ENCODE measurements at regions not wholly inside any gene's neighbourhood (a gene's known extent, or its start where the extent isn't known, plus 50 kb on each side); places are given as distances from the start of the nearest gene placed in this dataset.

DNA sequence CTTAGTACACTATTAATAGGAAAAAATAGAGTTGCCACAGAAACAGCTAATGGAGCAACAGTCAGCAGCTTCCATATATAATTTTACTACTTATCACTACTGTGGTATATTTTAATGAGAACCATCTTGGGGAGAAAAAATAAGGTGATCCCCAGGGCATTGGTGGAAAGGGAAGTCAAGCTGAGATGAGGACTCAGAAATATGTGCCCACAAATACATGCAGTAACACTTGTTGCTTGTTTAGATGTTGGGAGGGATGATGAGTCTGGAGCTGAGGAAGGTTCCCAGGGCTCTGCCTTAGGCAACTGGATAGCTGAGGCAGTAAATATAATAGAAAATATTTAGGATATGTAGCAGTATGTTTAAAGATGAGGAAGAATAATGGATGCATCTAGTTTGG lies 280.1 kb upstream of the PDE4D start:
- TF ChIP-seq EP300 (IDR thresholded peaks at IDR 0.05), result no peak
- TF ChIP-seq POLR2AphosphoS5 (IDR thresholded peaks at IDR 0.05), result no peak
- TF ChIP-seq, protein P1, sequence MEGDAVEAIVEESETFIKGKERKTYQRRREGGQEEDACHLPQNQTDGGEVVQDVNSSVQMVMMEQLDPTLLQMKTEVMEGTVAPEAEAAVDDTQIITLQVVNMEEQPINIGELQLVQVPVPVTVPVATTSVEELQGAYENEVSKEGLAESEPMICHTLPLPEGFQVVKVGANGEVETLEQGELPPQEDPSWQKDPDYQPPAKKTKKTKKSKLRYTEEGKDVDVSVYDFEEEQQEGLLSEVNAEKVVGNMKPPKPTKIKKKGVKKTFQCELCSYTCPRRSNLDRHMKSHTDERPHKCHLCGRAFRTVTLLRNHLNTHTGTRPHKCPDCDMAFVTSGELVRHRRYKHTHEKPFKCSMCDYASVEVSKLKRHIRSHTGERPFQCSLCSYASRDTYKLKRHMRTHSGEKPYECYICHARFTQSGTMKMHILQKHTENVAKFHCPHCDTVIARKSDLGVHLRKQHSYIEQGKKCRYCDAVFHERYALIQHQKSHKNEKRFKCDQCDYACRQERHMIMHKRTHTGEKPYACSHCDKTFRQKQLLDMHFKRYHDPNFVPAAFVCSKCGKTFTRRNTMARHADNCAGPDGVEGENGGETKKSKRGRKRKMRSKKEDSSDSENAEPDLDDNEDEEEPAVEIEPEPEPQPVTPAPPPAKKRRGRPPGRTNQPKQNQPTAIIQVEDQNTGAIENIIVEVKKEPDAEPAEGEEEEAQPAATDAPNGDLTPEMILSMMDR (IDR thresholded peaks at IDR 0.05), result no peak
- TF ChIP-seq POLR2A (IDR thresholded peaks at IDR 0.05), result no peak
